ENCODE measurements at regions not wholly inside any gene's neighbourhood (a gene's known extent, or its start where the extent isn't known, plus 50 kb on each side); places are given as distances from the start of the nearest gene placed in this dataset.

GRCh38 chr20:11355345-11355744 lies 562.3 kb upstream of the BTBD3 start:
- ATAC-seq: no peak
- no peak for TF ChIP-seq POLR2AphosphoS5 (IDR thresholded peaks at IDR 0.05)
- TF ChIP-seq POLR2A (IDR thresholded peaks at IDR 0.05): no peak
- TF ChIP-seq CTCF (IDR thresholded peaks at IDR 0.05): no peak
- TF ChIP-seq EP300 (IDR thresholded peaks at IDR 0.05): no peak
- no peaks in the 10 kb centered on the region for H3K27me3 ChIP-seq
- H3K9me3 ChIP-seq: no peaks in the 10 kb centered on the region
- WGBS, 2 donors (ENCODE audit: low coverage in 1 of 2): 72 to 79% methylated on average over 2 to 3 of the region's 3 CpGs
- H3K4me1 ChIP-seq: no peaks in the 10 kb centered on the region
- no peaks in the 10 kb centered on the region for H3K36me3 ChIP-seq
- no peak overlapping the region for H3K27ac ChIP-seq
- no peak overlapping the region for H3K4me3 ChIP-seq

DNA sequence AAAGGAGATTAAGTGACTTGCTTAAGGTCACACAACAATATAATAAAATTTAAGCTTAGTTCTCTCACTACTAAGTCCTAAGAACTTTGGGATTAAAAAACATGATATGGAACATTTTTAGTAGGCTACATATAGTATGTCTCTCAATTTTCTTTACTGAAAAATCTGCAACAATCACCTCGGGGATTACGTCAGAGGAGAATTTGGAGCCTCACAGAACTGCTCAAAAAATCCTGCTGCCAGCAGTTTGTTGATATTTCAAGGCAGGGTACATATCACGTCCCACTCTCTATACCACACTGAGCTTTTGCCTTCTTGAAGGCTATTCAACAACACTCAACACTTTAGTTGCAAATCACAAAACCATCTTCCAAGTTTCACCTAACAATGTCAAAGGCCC lies 561.6 kb upstream of the BTBD3 start:
- no peak for TF ChIP-seq POLR2AphosphoS5 (IDR thresholded peaks at IDR 0.05)
- no peak for TF ChIP-seq EP300 (IDR thresholded peaks at IDR 0.05)
- no peak for TF ChIP-seq POLR2A (IDR thresholded peaks at IDR 0.05)
- no peak for TF ChIP-seq CTCF (IDR thresholded peaks at IDR 0.05)
- Histone ChIP-seq H3K27me3 (no peaks in the 10 kb centered on the region), H3K36me3 (no peaks in the 10 kb centered on the region), H3K27ac (no peak overlapping the region), H3K4me3 (no peak overlapping the region), H3K9me3 (no peaks in the 10 kb centered on the region), H3K4me1 (no peaks in the 10 kb centered on the region)
- ATAC-seq: no peak
- WGBS, 2 donors (ENCODE audit: low coverage in 1 of 2): 63 to 76% methylated on average over 3 of the region's 3 CpGs

DNA sequence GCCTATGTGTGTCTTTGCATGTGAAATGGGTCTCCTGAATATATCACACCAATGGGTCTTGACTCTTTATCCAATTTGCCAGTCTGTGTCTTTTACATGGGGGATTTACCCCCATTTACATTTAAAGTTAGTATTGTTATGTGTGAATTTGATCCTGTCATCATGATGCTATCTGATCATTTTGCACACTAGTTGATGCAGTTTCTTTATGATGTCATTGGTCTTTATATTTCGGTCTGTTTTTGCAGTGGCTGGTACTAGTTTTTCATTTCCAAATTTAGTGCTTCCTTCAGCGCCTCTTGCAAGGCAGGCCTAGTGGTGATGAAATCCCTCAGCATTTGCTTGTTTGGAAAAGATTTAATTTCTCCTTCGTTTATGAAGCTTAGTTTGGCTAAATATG lies 555.2 kb upstream of the BTBD3 start:
- 66 to 86% methylated on average over 2 to 3 of the region's 3 CpGs for WGBS, 2 donors (ENCODE audit: low coverage in 1 of 2)
- TF ChIP-seq CTCF (IDR thresholded peaks at IDR 0.05) (no peak), POLR2A (IDR thresholded peaks at IDR 0.05) (no peak), EP300 (IDR thresholded peaks at IDR 0.05) (no peak), POLR2AphosphoS5 (IDR thresholded peaks at IDR 0.05) (no peak)
- Histone ChIP-seq H3K27me3 (no peaks in the 10 kb centered on the region), H3K4me1 (no peaks in the 10 kb centered on the region), H3K27ac (no peak overlapping the region), H3K36me3 (no peaks in the 10 kb centered on the region), H3K9me3 (no peaks in the 10 kb centered on the region), H3K4me3 (no peak overlapping the region)
- no peak for ATAC-seq

DNA sequence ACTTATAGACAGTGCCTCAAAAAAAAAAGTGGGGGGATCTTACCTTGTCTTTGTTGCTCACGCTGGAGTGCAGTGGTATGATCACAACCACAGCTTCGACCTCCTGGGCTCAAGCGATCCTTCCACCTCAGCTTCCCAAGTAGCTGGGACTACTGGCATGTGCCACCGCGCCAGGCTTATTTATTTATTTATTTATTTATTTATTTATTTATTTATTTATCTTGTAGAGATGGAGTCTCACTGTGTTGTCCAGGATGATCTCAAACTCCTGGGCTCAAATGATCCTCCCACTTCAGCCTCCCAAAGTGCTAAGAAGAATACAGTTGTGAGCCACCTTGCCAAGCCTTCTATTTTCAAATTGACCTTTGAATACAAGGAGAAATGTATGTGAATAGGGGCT lies 553.0 kb upstream of the BTBD3 start:
- ATAC-seq: no peak
- no peaks in the 10 kb centered on the region for H3K36me3 ChIP-seq
- TF ChIP-seq POLR2A (IDR thresholded peaks at IDR 0.05): no peak
- no peak for TF ChIP-seq EP300 (IDR thresholded peaks at IDR 0.05)
- TF ChIP-seq CTCF (IDR thresholded peaks at IDR 0.05): no peak
- no peak for TF ChIP-seq POLR2AphosphoS5 (IDR thresholded peaks at IDR 0.05)
- 83 to 91% methylated on average over 1 to 5 of the region's 5 CpGs for WGBS, 2 donors (ENCODE audit: low coverage in 1 of 2)
- no peak overlapping the region for H3K4me3 ChIP-seq
- no peaks in the 10 kb centered on the region for H3K9me3 ChIP-seq
- H3K27ac ChIP-seq: no peak overlapping the region
- no peaks in the 10 kb centered on the region for H3K27me3 ChIP-seq
- no peaks in the 10 kb centered on the region for H3K4me1 ChIP-seq

DNA sequence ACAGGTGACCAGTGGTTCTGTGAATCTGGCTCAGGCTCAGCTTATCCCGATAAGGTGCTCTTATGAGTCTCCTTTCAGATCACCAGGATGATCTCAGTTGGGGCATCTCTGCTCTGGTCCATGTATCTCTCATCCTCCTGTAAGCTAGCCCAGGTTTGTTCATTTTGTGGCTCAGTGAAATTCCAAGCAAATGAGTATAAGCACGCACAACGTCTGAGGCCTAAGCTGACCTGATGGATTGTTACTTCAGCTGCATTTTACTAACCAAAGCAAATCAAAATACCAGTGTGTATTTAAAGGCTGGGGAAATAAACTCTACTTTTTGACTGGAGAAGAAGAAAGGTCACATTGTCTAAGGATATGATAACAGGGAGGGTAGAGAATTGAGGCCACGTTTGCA lies 551.0 kb upstream of the BTBD3 start:
- Histone ChIP-seq H3K4me3 (no peak overlapping the region), H3K27me3 (no peaks in the 10 kb centered on the region), H3K4me1 (no peaks in the 10 kb centered on the region), H3K9me3 (no peaks in the 10 kb centered on the region), H3K27ac (no peak overlapping the region), H3K36me3 (no peaks in the 10 kb centered on the region)
- 55 to 91% methylated on average over 1 to 4 of the region's 4 CpGs for WGBS, 2 donors (ENCODE audit: low coverage in 1 of 2)
- TF ChIP-seq POLR2A (IDR thresholded peaks at IDR 0.05) (no peak), EP300 (IDR thresholded peaks at IDR 0.05) (no peak), POLR2AphosphoS5 (IDR thresholded peaks at IDR 0.05) (no peak), CTCF (IDR thresholded peaks at IDR 0.05) (no peak)
- no peak for ATAC-seq
